NCI-H774 (cell line): ENCODE measurements at regions not wholly inside any gene's neighbourhood (a gene's known extent, or its start where the extent isn't known, plus 50 kb on each side); places are given as distances from the start of the nearest gene placed in this dataset.
"Not testable (repeated sequence)": the region's sequence is repeated elsewhere in the genome, so short reads cannot be mapped to it uniquely, and the experiment has no call there.

Experiments used
- DNase-seq: peaks from one replicate; lab custom pipeline; 2025; lab: John Stamatoyannopoulos, UW

GRCh38 chr5:97936231-97936630, 753.2 kb upstream of the RIOK2 start:
- no peak for DNase-seq

GRCh38 chr5:97937846-97938245, 754.8 kb upstream of the RIOK2 start:
- DNase-seq = no peak

GRCh38 chr5:97943036-97943435, 760.0 kb upstream of the RIOK2 start:
- DNase-seq = no peak

- no peak for DNase-seq
Observed at GRCh38 chr5:97951139-97951538, 768.1 kb upstream of the RIOK2 start.

- DNase-seq = no peak
Observed at GRCh38 chr5:97955450-97955849, 772.4 kb upstream of the RIOK2 start.

- no peak for DNase-seq
Observed at GRCh38 chr5:97967292-97967691, 784.2 kb upstream of the RIOK2 start.

GRCh38 chr5:97968346-97968745, 785.3 kb upstream of the RIOK2 start:
- DNase-seq = no peak

GRCh38 chr5:97979740-97980139, 793.7 kb upstream of the RGMB start:
- no peak for DNase-seq

- DNase-seq = no peak
Observed at GRCh38 chr5:97980291-97980690, 793.2 kb upstream of the RGMB start.

- DNase-seq = no peak
Observed at GRCh38 chr5:97986069-97986468, 787.4 kb upstream of the RGMB start.

GRCh38 chr5:97991236-97991635, 782.2 kb upstream of the RGMB start:
- no peak for DNase-seq

- DNase-seq = no peak
Observed at GRCh38 chr5:97998941-97999340, 774.5 kb upstream of the RGMB start.

- no peak for DNase-seq
Observed at GRCh38 chr5:98004463-98004862, 769.0 kb upstream of the RGMB start.

- no peak for DNase-seq
Observed at GRCh38 chr5:98016771-98017170, 756.7 kb upstream of the RGMB start.

GRCh38 chr5:98030273-98030672, 743.2 kb upstream of the RGMB start:
- not testable (repeated sequence) for DNase-seq

- DNase-seq = not testable (repeated sequence)
Observed at GRCh38 chr5:98031036-98031435, 742.4 kb upstream of the RGMB start.

- DNase-seq = no peak
Observed at GRCh38 chr5:98031496-98031895, 742.0 kb upstream of the RGMB start.

GRCh38 chr5:98031926-98032325, 741.5 kb upstream of the RGMB start:
- no peak for DNase-seq

GRCh38 chr5:98041661-98042060, 731.8 kb upstream of the RGMB start:
- DNase-seq = no peak

GRCh38 chr5:98042521-98042920, 730.9 kb upstream of the RGMB start:
- DNase-seq = no peak

- DNase-seq = no peak
Observed at GRCh38 chr5:98042961-98043360, 730.5 kb upstream of the RGMB start.

- DNase-seq = no peak
Observed at GRCh38 chr5:98050583-98050982, 722.9 kb upstream of the RGMB start.

GRCh38 chr5:98053170-98053569, 720.3 kb upstream of the RGMB start:
- DNase-seq = no peak

- DNase-seq = no peak
Observed at GRCh38 chr5:98060148-98060547, 713.3 kb upstream of the RGMB start.

GRCh38 chr5:98064118-98064685, 709.3 kb upstream of the RGMB start:
- DNase-seq = no peak
